Gastrocnemius medialis (tissue), 4 donors: ENCODE measurements at regions not wholly inside any gene's neighbourhood (a gene's known extent, or its start where the extent isn't known, plus 50 kb on each side); places are given as distances from the start of the nearest gene placed in this dataset.

Experiments
- ATAC-seq, 2 donors: fragments of 150-250 bp; one replicate each; pipeline ENCODE4 v1.9.1; 2016
- DNase-seq, 2 donors: peaks; one replicate each; pipeline ENCODE4 v3.0.0-alpha.2; 2019
- H3K27ac ChIP-seq, 4 donors: fragments of 200-600 bp; sonication (generic); 1 replicate in 1 of 4; 2 replicates in 3 of 4; pipeline ENCODE4 v1.5.1; 2016 to 2018; ENCODE audit warnings: mild to moderate bottlenecking in 2 of 4, moderate library complexity in 1 of 4
- H3K27me3 ChIP-seq, 3 donors: fragments of 200-600 bp; sonication (generic) in 2 of 3; 1 replicate in 1 of 3; 2 replicates in 2 of 3; pipeline versions ENCODE4 v1.5.1 to v1.6.0; 2016 to 2019; ENCODE audit warnings: mild to moderate bottlenecking in 1 of 3, moderate library complexity in 1 of 3
- H3K36me3 ChIP-seq, 2 donors: fragments of 200-600 bp; sonication (generic) in 1 of 2; one replicate each; pipeline ENCODE4 v1.5.1; 2017 to 2018
- H3K4me1 ChIP-seq, 2 donors: fragments of 200-600 bp; sonication (generic) in 1 of 2; one replicate each; pipeline ENCODE4 v1.5.1; 2016 to 2017; ENCODE audit warnings: mild to moderate bottlenecking in 2 of 2
- H3K4me3 ChIP-seq, 4 donors: fragments of 200-600 bp; sonication (generic) in 3 of 4; 1 replicate in 1 of 4; 2 replicates in 3 of 4; pipeline ENCODE4 v1.5.1; 2016 to 2019; ENCODE audit warnings: mild to moderate bottlenecking in 2 of 4
- H3K9me3 ChIP-seq, 3 donors: fragments of 200-600 bp; sonication (generic) in 2 of 3; 1 replicate in 1 of 3; 2 replicates in 2 of 3; pipeline ENCODE4 v1.5.1; 2016 to 2019
- POLR2A ChIP-seq, 2 donors: fragments of 450-650 bp; IDR thresholded peaks; one replicate each; pipeline ENCODE4 v1.6.1; 2017; ENCODE audit warnings: antibody characterized with exemption in 2 of 2, mild to moderate bottlenecking in 2 of 2, moderate library complexity in 2 of 2
- in situ Hi-C, 4 donors: fragments of 200-750 bp; cut with MboI; loops; one replicate each; pipeline versions ENCODE4 v1.15.0 to v1.8.0; 2017; ENCODE audit warnings: low sequenced_read_pairs in 4 of 4
- intact Hi-C: fragments of 100-400 bp; cut with DNase I; formaldehyde crosslinking; loops from one replicate; pipeline ENCODE4 v1.15.1; 2023; ENCODE audit warnings: low total_unique reads
- TF ChIP-seq, protein P1 (sequence below), 5 experiments: fragments of 450-650 bp in 3 of 5; fragments of 200-600 bp in 2 of 5; sonication (generic) in 2 of 5; IDR thresholded peaks in 4 of 5; conservative IDR thresholded peaks in 1 of 5; 1 replicate in 4 of 5; 2 replicates in 1 of 5; pipeline ENCODE4 v1.5.1; 2016 to 2019; ENCODE audit warnings: antibody characterized with exemption in 5 of 5, mild to moderate bottlenecking in 3 of 5, moderate library complexity in 3 of 5

DNA sequence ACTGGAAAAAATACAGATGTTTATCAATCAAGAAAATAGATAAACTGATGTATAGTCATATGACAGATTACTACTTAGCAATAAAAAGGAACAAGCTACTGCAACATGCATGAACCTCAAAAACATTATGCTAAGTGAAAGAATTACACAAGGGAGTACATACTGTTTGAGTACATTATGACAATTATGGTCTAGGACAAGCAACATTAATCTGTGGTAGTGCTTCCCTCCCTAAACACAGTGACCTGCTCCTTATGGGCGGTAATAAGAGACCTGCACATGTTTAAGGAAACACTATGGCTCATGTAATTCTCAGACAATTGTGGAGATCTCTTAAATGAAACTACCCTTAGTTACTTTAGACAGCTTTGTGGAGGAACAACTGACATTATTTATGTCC is 421.2 kb upstream of the FBXO33 start:
- Histone ChIP-seq H3K4me3 (no peak overlapping the region), H3K9me3 (no peaks in the 10 kb centered on the region), H3K36me3 (no peaks in the 10 kb centered on the region), H3K4me1 (no peaks in the 10 kb centered on the region), H3K27me3 (no peaks in the 10 kb centered on the region), H3K27ac (no peak overlapping the region)
- intact Hi-C loops = loop anchor here (10.0 kb wide), 1 partner anchor 959 kb away; no protein-coding TSS in a partner anchor
- DNase-seq (no peak), ATAC-seq (no peak)
- in situ Hi-C loops = no loop called here
- TF ChIP-seq, protein P1, sequence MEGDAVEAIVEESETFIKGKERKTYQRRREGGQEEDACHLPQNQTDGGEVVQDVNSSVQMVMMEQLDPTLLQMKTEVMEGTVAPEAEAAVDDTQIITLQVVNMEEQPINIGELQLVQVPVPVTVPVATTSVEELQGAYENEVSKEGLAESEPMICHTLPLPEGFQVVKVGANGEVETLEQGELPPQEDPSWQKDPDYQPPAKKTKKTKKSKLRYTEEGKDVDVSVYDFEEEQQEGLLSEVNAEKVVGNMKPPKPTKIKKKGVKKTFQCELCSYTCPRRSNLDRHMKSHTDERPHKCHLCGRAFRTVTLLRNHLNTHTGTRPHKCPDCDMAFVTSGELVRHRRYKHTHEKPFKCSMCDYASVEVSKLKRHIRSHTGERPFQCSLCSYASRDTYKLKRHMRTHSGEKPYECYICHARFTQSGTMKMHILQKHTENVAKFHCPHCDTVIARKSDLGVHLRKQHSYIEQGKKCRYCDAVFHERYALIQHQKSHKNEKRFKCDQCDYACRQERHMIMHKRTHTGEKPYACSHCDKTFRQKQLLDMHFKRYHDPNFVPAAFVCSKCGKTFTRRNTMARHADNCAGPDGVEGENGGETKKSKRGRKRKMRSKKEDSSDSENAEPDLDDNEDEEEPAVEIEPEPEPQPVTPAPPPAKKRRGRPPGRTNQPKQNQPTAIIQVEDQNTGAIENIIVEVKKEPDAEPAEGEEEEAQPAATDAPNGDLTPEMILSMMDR (IDR thresholded peaks at IDR 0.05 in 4 of 5, conservative IDR thresholded peaks at IDR 0.05 in 1 of 5) = no peak

DNA sequence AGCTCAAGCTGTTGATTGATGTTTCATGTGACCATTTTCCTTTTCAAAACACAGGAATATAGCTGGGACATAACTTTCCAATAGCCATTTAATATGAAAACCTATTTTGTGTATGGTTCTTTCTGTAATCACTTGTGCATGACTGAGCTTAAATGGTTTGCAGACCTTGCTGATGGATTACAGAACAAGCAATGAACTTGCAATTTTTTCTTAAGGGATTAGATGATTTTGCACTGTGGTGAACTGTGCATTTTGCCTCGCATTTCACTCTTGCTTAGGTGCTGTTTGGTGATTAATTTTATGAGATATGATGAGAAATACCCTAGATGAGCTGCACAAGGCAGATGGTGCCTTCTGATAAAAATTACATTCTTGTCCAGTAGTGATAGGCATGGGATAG is 419.0 kb upstream of the FBXO33 start:
- in situ Hi-C loops = no loop called here

DNA sequence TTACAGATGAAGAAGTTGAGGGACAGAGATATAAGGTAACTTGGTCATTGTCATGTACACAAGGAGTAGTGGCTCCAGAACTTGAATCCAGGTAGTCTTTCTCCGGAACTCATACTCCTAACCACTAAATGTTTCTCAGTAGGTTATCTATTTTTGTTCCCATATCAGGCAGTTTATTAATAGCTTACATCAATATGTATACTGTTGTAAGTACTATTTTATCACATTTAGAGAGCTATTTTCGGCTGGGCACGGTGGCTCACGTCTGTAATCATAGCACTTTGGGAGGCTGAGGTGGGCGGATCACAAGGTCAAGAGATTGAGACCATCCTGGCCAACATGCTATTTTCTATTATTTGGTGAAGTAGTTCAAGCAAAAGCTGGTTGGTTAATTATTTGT is 415.6 kb upstream of the FBXO33 start:
- H3K27me3 ChIP-seq = no peaks in the 10 kb centered on the region
- intact Hi-C loops (no loop called here), in situ Hi-C loops (no loop called here)

More for the DNA sequence above, 419.0 kb upstream of the FBXO33 start:
- H3K36me3 ChIP-seq = no peaks in the 10 kb centered on the region
- no peaks in the 10 kb centered on the region for H3K27me3 ChIP-seq
- ATAC-seq (no peak), DNase-seq (no peak)
- H3K4me3 ChIP-seq = no peak overlapping the region
- H3K27ac ChIP-seq = no peak overlapping the region
- H3K4me1 ChIP-seq = no peaks in the 10 kb centered on the region
- intact Hi-C loops = loop anchor here (10.0 kb wide), 1 partner anchor 956 kb away; no protein-coding TSS in a partner anchor
- TF ChIP-seq POLR2A (IDR thresholded peaks at IDR 0.05) = no peak
- TF ChIP-seq, protein P1 (IDR thresholded peaks at IDR 0.05 in 4 of 5, conservative IDR thresholded peaks at IDR 0.05 in 1 of 5) = no peak
- no peaks in the 10 kb centered on the region for H3K9me3 ChIP-seq

DNA sequence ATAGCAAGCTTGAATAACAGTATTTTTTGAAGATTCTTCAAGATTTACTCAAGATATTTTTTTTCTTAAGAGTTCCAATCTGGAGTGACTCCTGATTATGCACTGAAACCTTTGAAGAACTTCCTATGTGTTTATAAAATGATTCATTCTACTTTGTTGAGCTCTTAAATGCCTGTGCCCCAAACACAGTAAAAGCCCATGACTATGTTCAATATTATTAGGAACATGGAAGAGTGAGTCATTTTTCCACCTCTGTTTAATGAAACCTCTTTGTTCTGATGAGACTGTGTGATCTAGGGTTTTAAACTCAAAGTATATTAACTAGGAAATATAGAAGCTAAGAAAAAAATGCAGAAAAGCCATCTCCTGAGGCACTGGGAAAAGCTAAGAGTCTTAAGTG is 415.0 kb upstream of the FBXO33 start:
- in situ Hi-C loops = no loop called here
- no peaks in the 10 kb centered on the region for H3K36me3 ChIP-seq

More for the DNA sequence above, 415.6 kb upstream of the FBXO33 start:
- no peaks in the 10 kb centered on the region for H3K4me1 ChIP-seq
- no peak overlapping the region for H3K27ac ChIP-seq
- H3K36me3 ChIP-seq = no peaks in the 10 kb centered on the region
- TF ChIP-seq POLR2A (IDR thresholded peaks at IDR 0.05) = no peak
- TF ChIP-seq, protein P1 (IDR thresholded peaks at IDR 0.05 in 4 of 5, conservative IDR thresholded peaks at IDR 0.05 in 1 of 5) = no peak
- DNase-seq (no peak), ATAC-seq (no peak)
- no peaks in the 10 kb centered on the region for H3K9me3 ChIP-seq
- H3K4me3 ChIP-seq = no peak overlapping the region

More for the DNA sequence above, 415.0 kb upstream of the FBXO33 start:
- DNase-seq (no peak), ATAC-seq (no peak)
- intact Hi-C loops = no loop called here
- Histone ChIP-seq H3K27me3 (no peaks in the 10 kb centered on the region), H3K27ac (no peak overlapping the region), H3K4me3 (no peak overlapping the region), H3K9me3 (no peaks in the 10 kb centered on the region), H3K4me1 (no peaks in the 10 kb centered on the region)
- TF ChIP-seq, protein P1 (IDR thresholded peaks at IDR 0.05 in 4 of 5, conservative IDR thresholded peaks at IDR 0.05 in 1 of 5) = no peak
- TF ChIP-seq POLR2A (IDR thresholded peaks at IDR 0.05) = no peak
